HCEC 1CT (cell line): ENCODE measurements at regions not wholly inside any gene's neighbourhood (a gene's known extent, or its start where the extent isn't known, plus 50 kb on each side); places are given as distances from the start of the nearest gene placed in this dataset.

Experiments
- DNase-seq: peaks from one replicate; pipeline ENCODE4 v3.0.0-alpha.2; 2017

DNA sequence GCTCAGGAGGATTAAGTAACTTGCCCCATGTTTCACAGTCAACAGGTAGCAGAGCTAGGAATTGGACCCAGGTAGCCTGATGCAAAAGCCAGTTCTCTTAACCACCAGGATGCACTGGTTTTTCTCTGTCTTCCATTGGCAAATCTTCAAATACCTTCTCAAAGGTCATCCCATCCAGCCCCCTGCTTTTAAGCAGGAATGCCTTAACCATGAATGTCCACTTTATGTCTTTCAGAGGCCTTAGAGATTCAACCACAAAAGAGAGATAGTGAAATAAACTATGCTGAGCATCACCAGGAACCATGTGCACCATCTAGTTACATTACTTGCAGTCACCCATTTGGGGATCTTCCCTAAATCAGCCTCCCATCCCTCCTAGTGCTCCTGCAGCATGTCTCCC is 94.3 kb downstream of the C17orf67 start:
- no peak for DNase-seq

DNA sequence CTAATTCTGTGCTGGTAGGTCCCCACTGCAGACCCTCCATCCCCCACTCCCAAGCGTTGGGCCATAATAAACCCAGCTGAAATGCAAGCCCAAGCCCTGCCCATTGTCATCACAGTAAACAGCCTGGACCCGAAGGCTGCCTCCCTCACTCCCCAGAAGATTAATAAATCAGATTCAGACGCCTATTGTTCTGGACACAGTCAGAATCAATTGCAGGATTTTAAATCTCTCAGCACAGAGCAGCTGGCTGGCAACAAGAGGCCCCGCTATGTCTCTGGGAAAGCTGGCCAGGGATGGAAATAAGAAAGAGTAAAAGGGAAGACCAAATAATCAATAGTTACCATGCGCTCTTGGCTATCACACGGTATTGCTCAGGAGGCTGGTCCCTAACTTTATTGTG is 93.9 kb downstream of the C17orf67 start:
- no peak for DNase-seq

DNA sequence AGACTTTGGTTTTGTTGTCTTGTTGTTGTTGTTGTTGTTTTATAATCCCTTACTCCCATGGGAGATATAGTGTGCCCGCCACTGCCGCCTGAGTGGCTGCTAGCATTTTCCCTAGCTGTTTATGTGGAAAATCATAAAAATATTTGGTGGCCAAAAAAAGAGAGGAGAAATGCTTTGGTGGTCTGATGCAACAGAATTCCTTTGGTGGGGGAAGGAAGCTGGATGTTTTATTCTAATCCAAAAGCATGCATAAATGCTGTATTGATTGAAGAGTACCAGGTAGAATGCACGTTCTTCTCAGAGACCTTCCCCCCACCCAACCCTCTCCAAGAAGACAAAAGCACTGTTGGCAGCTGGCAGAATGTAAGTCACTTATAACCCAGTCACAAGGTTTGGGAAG is 93.2 kb downstream of the C17orf67 start:
- no peak for DNase-seq
